ENCODE measurements at regions not wholly inside any gene's neighbourhood (a gene's known extent, or its start where the extent isn't known, plus 50 kb on each side); places are given as distances from the start of the nearest gene placed in this dataset.

GRCh38 chr17:71658996-71659395 lies 461.8 kb upstream of the SOX9 start:
- TF ChIP-seq EP300 (IDR thresholded peaks at IDR 0.05; ENCODE audit: borderline replicate concordance) (no peak), REST (IDR thresholded peaks at IDR 0.05; ENCODE audit: low read depth) (no peak), YY1 (IDR thresholded peaks at IDR 0.05; ENCODE audit: low read depth) (no peak), FOXM1 (IDR thresholded peaks at IDR 0.05; ENCODE audit: borderline replicate concordance, low read depth) (no peak), ZBTB7A (IDR thresholded peaks at IDR 0.05; ENCODE audit: low read depth) (no peak), USF1 (IDR thresholded peaks at IDR 0.05) (no peak), MAX (IDR thresholded peaks at IDR 0.05) (no peak), TAF1 (IDR thresholded peaks at IDR 0.05; ENCODE audit: low read depth) (no peak), CREB1 (IDR thresholded peaks at IDR 0.05; ENCODE audit: low read depth) (no peak), TEAD4 (IDR thresholded peaks at IDR 0.05) (no peak), TCF12 (IDR thresholded peaks at IDR 0.05; ENCODE audit: low read depth) (no peak), CEBPB (IDR thresholded peaks at IDR 0.05) (no peak), NFIC (IDR thresholded peaks at IDR 0.05) (no peak), RAD21 (IDR thresholded peaks at IDR 0.05; ENCODE audit: low read depth) (no peak), EGR1 (IDR thresholded peaks at IDR 0.05) (no peak)

- TF ChIP-seq NFIC (IDR thresholded peaks at IDR 0.05) (no peak), TAF1 (IDR thresholded peaks at IDR 0.05; ENCODE audit: low read depth) (no peak), CREB1 (IDR thresholded peaks at IDR 0.05; ENCODE audit: low read depth) (no peak), ZBTB7A (IDR thresholded peaks at IDR 0.05; ENCODE audit: low read depth) (no peak), TEAD4 (IDR thresholded peaks at IDR 0.05) (no peak), USF1 (IDR thresholded peaks at IDR 0.05) (no peak)
Observed at GRCh38 chr17:71664861-71665260, 456.0 kb upstream of the SOX9 start.

DNA sequence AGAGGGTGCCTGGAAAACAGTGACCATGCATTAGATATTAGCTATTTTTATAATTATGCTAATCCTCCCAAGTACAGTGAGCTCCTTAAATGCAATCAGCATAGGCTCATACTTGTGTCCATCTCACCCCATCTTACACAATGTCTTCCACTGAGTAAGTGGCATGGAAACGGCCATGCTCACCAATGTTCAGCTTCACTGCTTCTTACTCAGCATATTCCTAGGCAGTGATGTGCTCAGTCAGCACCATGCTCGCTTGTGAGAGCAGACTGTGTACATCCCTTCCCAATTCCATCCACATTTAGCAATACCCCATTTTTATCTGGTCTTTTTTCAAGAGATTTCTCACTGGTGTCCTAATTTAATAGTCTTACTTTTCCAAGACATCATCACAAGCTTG lies 454.8 kb upstream of the SOX9 start:
- no peak for TF ChIP-seq USF1 (IDR thresholded peaks at IDR 0.05)
- no peak for TF ChIP-seq TCF12 (IDR thresholded peaks at IDR 0.05; ENCODE audit: low read depth)
- TF ChIP-seq TEAD4 (IDR thresholded peaks at IDR 0.05), result no peak
- TF ChIP-seq ZBTB7A (IDR thresholded peaks at IDR 0.05; ENCODE audit: low read depth), result no peak
- TF ChIP-seq RAD21 (IDR thresholded peaks at IDR 0.05; ENCODE audit: low read depth), result no peak
- TF ChIP-seq TAF1 (IDR thresholded peaks at IDR 0.05; ENCODE audit: low read depth), result no peak
- TF ChIP-seq YY1 (IDR thresholded peaks at IDR 0.05; ENCODE audit: low read depth), result no peak
- TF ChIP-seq REST (IDR thresholded peaks at IDR 0.05; ENCODE audit: low read depth), result no peak
- TF ChIP-seq FOXM1 (IDR thresholded peaks at IDR 0.05; ENCODE audit: borderline replicate concordance, low read depth), result no peak
- TF ChIP-seq CREB1 (IDR thresholded peaks at IDR 0.05; ENCODE audit: low read depth), result no peak
- TF ChIP-seq NFIC (IDR thresholded peaks at IDR 0.05), result no peak
- TF ChIP-seq MAX (IDR thresholded peaks at IDR 0.05), result no peak
- TF ChIP-seq EGR1 (IDR thresholded peaks at IDR 0.05), result no peak
- TF ChIP-seq EP300 (IDR thresholded peaks at IDR 0.05; ENCODE audit: borderline replicate concordance), result no peak
- TF ChIP-seq CEBPB (IDR thresholded peaks at IDR 0.05), result no peak

DNA sequence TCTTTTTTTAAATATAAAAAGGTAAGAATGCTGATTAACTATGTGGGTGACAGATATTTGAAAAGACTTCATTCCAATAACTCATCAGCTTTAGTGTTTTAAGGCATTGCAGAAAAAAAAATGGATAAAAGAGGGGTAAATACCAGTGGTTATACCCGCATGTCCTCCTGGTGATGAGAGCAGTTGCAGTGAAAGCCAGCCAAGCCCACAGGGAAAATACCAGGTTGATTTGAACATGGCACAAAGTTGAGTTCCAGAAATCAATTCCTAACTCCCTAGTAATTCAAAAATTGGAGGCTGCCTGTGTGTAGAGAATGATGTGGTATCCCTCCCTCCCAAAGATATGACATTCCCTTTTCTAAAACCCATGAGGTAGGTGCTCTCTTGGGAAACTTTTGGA lies 453.2 kb upstream of the SOX9 start:
- TF ChIP-seq REST (IDR thresholded peaks at IDR 0.05; ENCODE audit: low read depth), result no peak
- TF ChIP-seq FOXM1 (IDR thresholded peaks at IDR 0.05; ENCODE audit: borderline replicate concordance, low read depth), result no peak
- TF ChIP-seq TEAD4 (IDR thresholded peaks at IDR 0.05), result no peak
- no peak for TF ChIP-seq CEBPB (IDR thresholded peaks at IDR 0.05)
- TF ChIP-seq MAX (IDR thresholded peaks at IDR 0.05), result no peak
- TF ChIP-seq EGR1 (IDR thresholded peaks at IDR 0.05), result no peak
- no peak for TF ChIP-seq ZBTB7A (IDR thresholded peaks at IDR 0.05; ENCODE audit: low read depth)
- TF ChIP-seq RAD21 (IDR thresholded peaks at IDR 0.05; ENCODE audit: low read depth), result no peak
- TF ChIP-seq EP300 (IDR thresholded peaks at IDR 0.05; ENCODE audit: borderline replicate concordance), result no peak
- no peak for TF ChIP-seq USF1 (IDR thresholded peaks at IDR 0.05)
- no peak for TF ChIP-seq NFIC (IDR thresholded peaks at IDR 0.05)
- no peak for TF ChIP-seq YY1 (IDR thresholded peaks at IDR 0.05; ENCODE audit: low read depth)
- no peak for TF ChIP-seq CREB1 (IDR thresholded peaks at IDR 0.05; ENCODE audit: low read depth)
- no peak for TF ChIP-seq TAF1 (IDR thresholded peaks at IDR 0.05; ENCODE audit: low read depth)
- TF ChIP-seq TCF12 (IDR thresholded peaks at IDR 0.05; ENCODE audit: low read depth), result no peak
